Activated naive CD4-positive, alpha-beta T cell treated with anti-CD3 and anti-CD28 coated beads for 36 hours (primary cell): ENCODE measurements at regions not wholly inside any gene's neighbourhood (a gene's known extent, or its start where the extent isn't known, plus 50 kb on each side); places are given as distances from the start of the nearest gene placed in this dataset.
"Not testable (repeated sequence)": the region's sequence is repeated elsewhere in the genome, so short reads cannot be mapped to it uniquely, and the experiment has no call there.

Experiments used
- CTCF ChIA-PET: fragments of 350-600 bp; sonication (Branson Sonifier 250); formaldehyde crosslinking; loops from one replicate; lab custom pipeline; 2021; ENCODE audit warnings: antibody characterized with exemption; lab: Charles Lee
- DNase-seq: peaks from one replicate; pipeline ENCODE4 v3.0.0-alpha.2; 2020
- H3K27ac Mint-ChIP-seq: one replicate; pipeline ENCODE4 v1.8.0; 2021; ENCODE audit warnings: mild to moderate bottlenecking, mixed read lengths
- H3K27me3 Mint-ChIP-seq: one replicate; pipeline ENCODE4 v1.8.0; 2021; ENCODE audit warnings: low read depth, mixed read lengths
- H3K36me3 Mint-ChIP-seq: one replicate; pipeline ENCODE4 v1.8.0; 2021; ENCODE audit warnings: low read depth, mixed read lengths
- H3K4me1 Mint-ChIP-seq: one replicate; pipeline ENCODE4 v1.8.0; 2021; ENCODE audit warnings: low read depth, mixed read lengths
- H3K4me3 Mint-ChIP-seq: one replicate; pipeline ENCODE4 v1.8.0; 2021; ENCODE audit warnings: mild to moderate bottlenecking, moderate library complexity, mixed read lengths
- H3K9me3 Mint-ChIP-seq: one replicate; pipeline ENCODE4 v1.8.0; 2021; ENCODE audit warnings: mixed read lengths
- intact Hi-C: fragments of 100-400 bp; cut with micrococcal nuclease; formaldehyde crosslinking; loops from one replicate; pipeline ENCODE4 v1.15.1; 2023

DNA sequence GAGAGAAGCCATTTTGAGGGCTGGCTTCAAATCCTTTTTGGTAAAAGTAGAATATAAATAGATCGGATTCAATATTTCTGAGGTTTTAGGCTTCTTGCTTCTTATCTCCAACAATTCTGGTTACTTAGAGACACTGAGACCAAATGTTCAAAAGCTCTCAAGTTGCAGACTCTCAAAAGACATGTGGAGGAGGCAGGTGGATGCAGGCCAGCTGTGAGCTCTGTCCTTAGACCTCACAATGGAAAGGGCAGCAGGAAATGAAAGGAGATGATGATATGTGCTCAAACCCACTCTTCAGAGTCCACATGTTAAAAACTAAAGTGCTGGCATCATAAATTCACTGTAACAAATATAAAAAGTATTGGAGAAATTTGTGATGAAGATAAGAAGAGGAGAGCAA lies 424.9 kb upstream of the ALCAM start:
- Mint-ChIP-seq H3K4me3 (no peak overlapping the region), H3K27me3 (peaks cover 2% of the 10 kb centered on the region), H3K4me1 (no peaks in the 10 kb centered on the region), H3K36me3 (no peaks in the 10 kb centered on the region), H3K9me3 (no peaks in the 10 kb centered on the region), H3K27ac (no peak overlapping the region)
- no peak for DNase-seq
- intact Hi-C loops, result no loop called here
- CTCF ChIA-PET, result no interaction called here

DNA sequence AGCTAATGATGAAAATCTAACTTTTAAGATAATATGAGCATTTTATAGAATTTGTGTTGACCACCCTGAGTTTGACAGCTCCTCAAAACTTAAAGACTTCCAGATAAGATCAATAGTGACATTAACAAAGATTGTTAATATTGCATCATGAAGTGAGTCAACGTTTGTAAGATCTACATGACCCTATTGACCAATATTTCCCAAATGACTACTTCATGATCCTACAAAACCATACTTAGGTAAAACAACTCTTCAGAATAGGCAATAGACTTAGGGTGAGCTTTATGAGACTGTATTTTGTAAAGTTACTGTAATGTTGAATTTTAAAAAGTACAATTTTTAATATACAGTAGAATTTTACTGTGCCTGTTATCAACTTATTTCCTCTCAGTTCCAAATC lies 422.7 kb upstream of the ALCAM start:
- CTCF ChIA-PET, result interaction anchor here (0.7 kb wide), 1 partner anchor 707 kb away, joined by 4 read pairs; no protein-coding TSS in a partner anchor
- Mint-ChIP-seq H3K27ac (no peak overlapping the region), H3K4me3 (no peak overlapping the region), H3K9me3 (no peaks in the 10 kb centered on the region), H3K4me1 (no peaks in the 10 kb centered on the region), H3K36me3 (no peaks in the 10 kb centered on the region), H3K27me3 (no peaks in the 10 kb centered on the region)
- intact Hi-C loops, result no loop called here
- DNase-seq, result no peak

DNA sequence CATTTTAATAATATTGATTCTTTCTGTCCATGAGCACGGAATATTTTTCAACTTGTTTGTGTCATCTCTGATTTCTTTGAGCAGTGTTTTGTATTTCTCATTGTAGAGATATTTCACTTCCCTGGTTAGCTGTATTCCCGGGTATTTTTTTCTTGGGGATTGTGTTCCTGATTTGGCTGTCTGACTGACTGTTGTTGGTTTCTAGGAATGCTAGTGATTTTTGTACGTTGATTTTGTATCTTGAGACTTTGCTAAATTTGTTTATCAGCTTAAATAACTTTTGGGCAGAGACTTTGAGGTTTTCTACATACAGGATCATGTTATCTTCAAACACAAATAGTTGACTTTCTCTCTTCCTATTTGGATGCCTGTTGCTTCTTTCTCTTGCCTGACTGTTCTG lies 418.8 kb upstream of the ALCAM start:
- CTCF ChIA-PET, result no interaction called here
- intact Hi-C loops, result no loop called here
- Mint-ChIP-seq H3K4me1 (no peaks in the 10 kb centered on the region), H3K4me3 (no peak overlapping the region), H3K27me3 (peaks cover 2% of the 10 kb centered on the region), H3K27ac (no peak overlapping the region), H3K9me3 (no peaks in the 10 kb centered on the region), H3K36me3 (no peaks in the 10 kb centered on the region)
- DNase-seq, result no peak

DNA sequence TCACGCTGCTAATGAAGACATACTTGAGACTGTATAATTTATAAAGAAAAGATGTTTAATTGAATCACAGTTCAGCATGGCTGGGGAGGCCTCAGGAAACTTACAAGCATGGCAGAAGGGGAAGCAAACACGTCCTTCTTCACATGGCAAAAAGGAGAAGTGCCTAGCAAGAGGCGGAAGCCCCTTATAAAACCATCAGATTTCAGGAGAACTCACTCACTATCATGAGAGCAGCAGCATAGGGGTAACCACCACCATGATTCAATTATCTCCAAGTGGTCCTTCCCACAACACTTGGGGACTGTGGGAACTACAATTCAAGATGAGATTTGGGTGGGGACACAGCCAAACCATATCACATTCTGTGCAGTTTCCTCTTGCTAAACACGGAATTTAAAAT lies 416.9 kb upstream of the ALCAM start:
- H3K4me1 Mint-ChIP-seq, H3K27ac Mint-ChIP-seq, CTCF ChIA-PET, H3K36me3 Mint-ChIP-seq, H3K27me3 Mint-ChIP-seq, H3K9me3 Mint-ChIP-seq, H3K4me3 Mint-ChIP-seq, DNase-seq: not testable (repeated sequence)
- intact Hi-C loops, result loop anchor here (2.0 kb wide), 1 partner anchor 23 kb away; no protein-coding TSS in a partner anchor

DNA sequence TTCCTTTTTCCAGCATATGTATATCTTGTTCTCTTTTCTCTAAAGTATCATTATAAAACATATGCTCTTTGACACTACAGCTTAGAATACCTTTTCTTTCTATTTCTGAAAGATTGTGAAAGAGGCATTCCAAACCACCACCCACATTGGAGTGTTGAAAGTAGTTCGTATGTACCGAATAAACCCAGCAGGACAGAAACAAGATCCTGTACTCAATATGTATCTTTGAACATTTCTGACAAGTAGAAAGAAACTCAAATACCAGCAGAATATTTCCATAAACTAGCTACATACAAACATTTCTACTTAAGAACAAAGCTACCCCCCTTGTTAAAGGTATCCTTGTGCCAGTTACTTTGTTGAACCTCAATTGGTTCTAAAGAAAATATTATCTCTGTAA lies 415.3 kb upstream of the ALCAM start:
- no peak for DNase-seq
- H3K4me1 Mint-ChIP-seq, result no peaks in the 10 kb centered on the region
- no peaks in the 10 kb centered on the region for H3K36me3 Mint-ChIP-seq
- H3K9me3 Mint-ChIP-seq, result no peaks in the 10 kb centered on the region
- CTCF ChIA-PET, result no interaction called here
- intact Hi-C loops, result loop anchor here (2.0 kb wide), 1 partner anchor 21 kb away; no protein-coding TSS in a partner anchor
- no peak overlapping the region for H3K27ac Mint-ChIP-seq
- H3K4me3 Mint-ChIP-seq, result no peak overlapping the region
- H3K27me3 Mint-ChIP-seq, result peaks cover 3% of the 10 kb centered on the region

DNA sequence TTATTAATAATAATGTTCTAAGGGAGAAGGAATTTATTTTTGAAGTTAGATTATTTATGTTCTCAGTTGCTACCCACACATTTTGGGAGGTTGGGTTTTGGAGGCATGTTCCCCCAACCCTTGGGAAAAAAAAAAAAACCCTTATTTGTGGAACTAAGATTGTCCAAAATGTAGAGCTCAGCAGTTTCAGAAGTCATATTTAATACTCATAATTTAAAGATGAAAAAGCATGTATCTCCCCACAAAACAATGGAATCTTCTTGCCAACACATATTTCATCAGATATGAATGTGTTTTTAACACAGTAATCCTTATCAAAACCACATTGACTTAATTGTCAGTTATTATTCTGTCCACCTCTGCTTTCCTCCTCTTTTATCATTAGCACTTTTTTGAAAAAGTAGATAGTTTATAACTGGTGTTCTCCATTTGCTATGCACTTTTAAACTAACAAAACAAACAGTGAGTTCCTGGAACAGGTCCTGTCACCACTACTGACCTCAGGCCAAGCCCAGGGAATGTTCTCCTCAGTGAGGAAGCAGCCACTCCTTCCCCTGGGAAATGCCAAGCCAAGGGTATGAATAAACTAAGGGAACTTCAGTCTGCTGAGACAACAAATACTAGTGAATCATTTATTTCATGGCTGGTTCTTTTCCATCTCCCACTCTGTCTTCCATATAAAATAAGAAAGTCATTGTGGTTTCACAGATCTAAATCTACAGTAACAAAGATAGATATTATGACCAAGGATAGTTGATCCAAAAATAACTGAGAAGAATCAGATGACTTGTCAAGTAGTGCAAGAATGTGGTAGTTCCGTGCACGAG lies 414.4 kb upstream of the ALCAM start:
- intact Hi-C loops, result no loop called here
- DNase-seq, result no peak
- Mint-ChIP-seq H3K9me3 (no peaks in the 10 kb centered on the region), H3K4me1 (no peaks in the 10 kb centered on the region), H3K27me3 (peaks cover 3% of the 10 kb centered on the region), H3K4me3 (no peak overlapping the region), H3K27ac (no peak overlapping the region), H3K36me3 (no peaks in the 10 kb centered on the region)
- CTCF ChIA-PET, result no interaction called here

DNA sequence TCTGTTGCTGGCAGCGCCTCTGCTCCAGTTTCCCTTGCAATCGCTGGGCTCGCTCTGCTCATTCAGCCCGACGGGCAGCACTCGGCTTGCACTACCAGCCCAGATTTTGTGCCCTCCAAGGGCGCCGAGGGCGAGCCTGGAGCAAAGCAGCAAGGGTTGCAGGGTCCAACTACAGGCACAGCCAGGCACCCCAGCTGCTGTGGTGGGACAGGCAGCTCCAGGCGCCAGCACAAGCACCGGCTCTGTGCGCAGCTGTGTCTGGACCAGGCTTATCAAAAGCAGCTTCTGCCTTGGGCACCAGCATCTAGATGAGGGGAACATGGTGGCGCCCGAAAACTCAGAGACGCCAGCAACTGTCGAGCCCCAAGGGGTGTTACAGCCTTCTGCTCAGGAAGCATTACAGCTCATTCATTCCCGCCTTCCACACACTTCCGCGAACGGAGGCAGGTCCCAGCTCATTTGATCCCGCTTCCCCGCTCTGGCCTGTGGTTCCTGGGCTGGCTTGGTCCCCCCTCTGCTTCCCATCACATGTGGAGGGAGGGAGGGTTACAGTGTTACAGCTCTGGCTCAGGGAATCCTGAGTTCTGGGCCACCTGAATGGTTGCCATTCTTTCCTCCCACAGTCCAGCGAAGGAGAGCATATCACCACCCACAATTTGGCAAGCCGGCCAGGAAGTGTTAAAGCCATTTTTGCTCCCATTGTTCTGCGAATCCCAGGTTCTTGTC lies 409.9 kb upstream of the ALCAM start:
- Mint-ChIP-seq H3K27me3 (peaks cover 3% of the 10 kb centered on the region), H3K4me1 (no peaks in the 10 kb centered on the region), H3K9me3 (no peaks in the 10 kb centered on the region), H3K27ac (no peak overlapping the region), H3K36me3 (no peaks in the 10 kb centered on the region), H3K4me3 (no peak overlapping the region)
- intact Hi-C loops, result no loop called here
- CTCF ChIA-PET, result no interaction called here
- DNase-seq, result no peak

DNA sequence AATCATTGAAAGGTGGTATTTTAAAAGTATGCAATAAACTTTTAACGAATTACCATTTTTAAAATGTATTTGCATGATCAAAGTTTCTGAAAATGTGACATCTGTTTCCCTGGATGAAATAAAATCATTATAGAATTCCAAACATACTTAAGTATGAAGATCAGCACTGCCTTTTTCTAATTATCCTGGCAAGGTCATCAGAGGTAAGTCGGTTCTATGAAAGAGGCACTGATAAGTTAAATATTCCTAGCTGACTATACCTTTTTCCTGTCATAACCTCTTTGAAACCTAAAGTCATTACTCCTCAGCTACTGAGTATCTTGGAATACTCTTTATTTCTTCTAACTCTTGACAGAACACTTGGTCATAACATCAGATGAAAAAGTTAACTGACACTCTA lies 406.1 kb upstream of the ALCAM start:
- Mint-ChIP-seq H3K27ac (no peak overlapping the region), H3K9me3 (no peaks in the 10 kb centered on the region), H3K4me1 (no peaks in the 10 kb centered on the region), H3K27me3 (no peaks in the 10 kb centered on the region), H3K36me3 (no peaks in the 10 kb centered on the region), H3K4me3 (no peak overlapping the region)
- CTCF ChIA-PET, result no interaction called here
- no peak for DNase-seq
- intact Hi-C loops, result no loop called here

DNA sequence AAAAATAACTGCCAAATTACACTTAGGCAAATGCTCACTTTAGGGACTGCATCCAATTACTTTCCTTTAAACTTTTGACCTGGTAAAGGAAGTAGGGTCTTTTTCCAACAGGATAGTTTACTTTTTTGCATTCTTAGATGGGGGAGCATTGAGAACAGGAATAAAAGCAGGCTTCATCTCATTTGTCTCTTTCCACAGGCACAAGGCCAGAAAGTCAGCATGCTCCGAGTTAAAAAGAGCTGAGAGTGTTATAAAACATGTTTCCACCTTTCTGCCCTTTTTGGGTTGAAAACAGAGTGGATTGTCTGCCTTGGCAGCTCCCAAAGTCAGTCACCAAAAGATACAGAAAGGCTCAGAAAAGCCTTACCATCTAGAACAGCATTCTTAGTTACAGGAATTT lies 404.9 kb upstream of the ALCAM start:
- H3K27me3 Mint-ChIP-seq, result no peaks in the 10 kb centered on the region
- H3K9me3 Mint-ChIP-seq, result no peaks in the 10 kb centered on the region
- no peak for DNase-seq
- no peaks in the 10 kb centered on the region for H3K36me3 Mint-ChIP-seq
- H3K4me3 Mint-ChIP-seq, result no peak overlapping the region
- H3K4me1 Mint-ChIP-seq, result no peaks in the 10 kb centered on the region
- H3K27ac Mint-ChIP-seq, result no peak overlapping the region
- CTCF ChIA-PET, result no interaction called here
- intact Hi-C loops, result no loop called here

DNA sequence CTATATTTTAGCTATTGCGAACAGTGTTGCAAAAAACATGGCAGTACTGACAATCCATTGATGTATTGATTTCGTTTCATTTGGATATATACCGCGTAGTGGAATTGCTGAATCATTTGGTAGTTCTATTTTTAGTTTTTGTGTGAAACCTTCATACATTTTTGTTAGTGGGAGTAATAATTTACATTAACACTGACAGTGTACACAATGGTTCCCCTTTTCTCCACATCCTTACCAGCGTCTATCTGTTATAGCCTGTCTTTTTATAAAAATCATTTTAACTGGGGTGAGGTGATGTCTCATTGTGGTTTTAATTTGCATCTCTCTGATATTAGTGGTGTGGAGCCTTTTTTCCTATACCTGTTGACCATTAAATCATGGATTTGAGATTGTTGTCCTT lies 392.4 kb upstream of the ALCAM start:
- H3K36me3 Mint-ChIP-seq, result no peaks in the 10 kb centered on the region
- intact Hi-C loops, result no loop called here
- CTCF ChIA-PET, result no interaction called here
- H3K27ac Mint-ChIP-seq, result no peak overlapping the region
- H3K4me1 Mint-ChIP-seq, result no peaks in the 10 kb centered on the region
- no peak overlapping the region for H3K4me3 Mint-ChIP-seq
- H3K27me3 Mint-ChIP-seq, result no peaks in the 10 kb centered on the region
- H3K9me3 Mint-ChIP-seq, result peaks cover 3% of the 10 kb centered on the region
- no peak for DNase-seq

DNA sequence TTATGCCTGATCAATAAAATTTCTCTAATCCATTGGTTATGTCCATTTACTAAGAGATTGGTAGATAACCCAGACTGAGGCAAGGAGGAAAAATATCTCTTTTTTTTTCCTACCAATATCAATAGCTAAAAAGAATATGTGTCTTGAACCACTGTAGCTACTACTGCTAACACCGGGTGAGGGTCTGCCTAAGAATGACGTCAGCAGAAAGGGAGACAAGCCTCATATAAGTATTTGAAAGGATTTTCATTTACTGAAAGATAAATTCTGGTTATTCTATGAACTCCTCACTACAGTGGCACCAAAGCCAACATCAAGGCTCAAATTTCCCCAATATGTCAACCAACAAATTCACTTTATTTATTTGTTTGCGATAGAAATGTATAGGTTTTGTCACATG lies 389.0 kb upstream of the ALCAM start:
- no peaks in the 10 kb centered on the region for H3K4me1 Mint-ChIP-seq
- no peaks in the 10 kb centered on the region for H3K27me3 Mint-ChIP-seq
- CTCF ChIA-PET, result no interaction called here
- H3K36me3 Mint-ChIP-seq, result no peaks in the 10 kb centered on the region
- peaks cover 3% of the 10 kb centered on the region for H3K9me3 Mint-ChIP-seq
- intact Hi-C loops, result no loop called here
- no peak for DNase-seq
- no peak overlapping the region for H3K27ac Mint-ChIP-seq
- no peak overlapping the region for H3K4me3 Mint-ChIP-seq

DNA sequence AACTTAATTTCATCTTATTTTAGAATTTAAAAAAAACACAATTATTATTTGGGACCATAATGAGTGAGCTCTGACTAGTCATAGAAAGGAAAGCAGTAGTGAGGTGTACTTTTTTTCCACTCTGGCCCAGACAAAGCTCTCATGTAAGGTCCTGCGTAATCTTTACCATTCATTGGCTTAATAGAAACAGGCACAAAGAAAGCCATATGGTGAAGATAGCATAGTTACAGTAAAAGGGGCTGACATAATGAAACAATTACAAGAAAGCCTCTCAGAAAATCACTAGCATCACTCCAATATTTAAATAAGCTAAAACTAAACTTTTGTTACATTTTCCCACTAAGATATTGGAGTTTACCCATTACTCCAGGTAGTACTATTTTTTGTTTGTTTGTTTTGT lies 384.6 kb upstream of the ALCAM start:
- no peak for DNase-seq
- H3K36me3 Mint-ChIP-seq, result no peaks in the 10 kb centered on the region
- no peaks in the 10 kb centered on the region for H3K9me3 Mint-ChIP-seq
- intact Hi-C loops, result no loop called here
- CTCF ChIA-PET, result no interaction called here
- H3K27me3 Mint-ChIP-seq, result no peaks in the 10 kb centered on the region
- H3K4me3 Mint-ChIP-seq, result no peak overlapping the region
- no peak overlapping the region for H3K27ac Mint-ChIP-seq
- no peaks in the 10 kb centered on the region for H3K4me1 Mint-ChIP-seq

DNA sequence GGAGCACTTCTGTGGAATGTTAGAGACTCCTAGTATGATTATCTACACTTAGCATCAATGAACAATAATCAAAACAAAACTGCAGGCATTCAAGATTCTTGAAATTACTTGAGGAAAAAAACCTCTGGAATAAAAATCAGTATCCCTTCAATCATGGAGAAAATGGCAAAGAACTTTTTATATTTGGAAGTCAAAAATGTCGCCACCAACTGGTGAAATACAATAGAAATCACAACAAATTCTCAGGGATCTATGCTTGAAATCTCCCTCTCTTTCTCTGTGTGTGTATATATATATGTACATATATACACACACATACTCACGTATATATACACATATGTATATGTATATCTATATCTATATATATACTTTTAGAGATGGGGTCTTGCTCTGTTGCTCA lies 378.9 kb upstream of the ALCAM start:
- no peak overlapping the region for H3K4me3 Mint-ChIP-seq
- intact Hi-C loops, result no loop called here
- CTCF ChIA-PET, result no interaction called here
- H3K36me3 Mint-ChIP-seq, result no peaks in the 10 kb centered on the region
- no peaks in the 10 kb centered on the region for H3K9me3 Mint-ChIP-seq
- H3K27ac Mint-ChIP-seq, result no peak overlapping the region
- H3K27me3 Mint-ChIP-seq, result no peaks in the 10 kb centered on the region
- H3K4me1 Mint-ChIP-seq, result no peaks in the 10 kb centered on the region
- no peak for DNase-seq
